SK-N-SH (cell line): ENCODE measurements at regions not wholly inside any gene's neighbourhood (a gene's known extent, or its start where the extent isn't known, plus 50 kb on each side); places are given as distances from the start of the nearest gene placed in this dataset.

Source experiments
- EP300 ChIP-seq, 2 experiments: IDR thresholded peaks; 2 replicates each; pipeline versions ENCODE4 v1.4.0 to v1.6.1; 2012; ENCODE audit warnings: borderline replicate concordance in 1 of 2, low read depth in 1 of 2, low read length in 1 of 2
- POLR2AphosphoS5 ChIP-seq: IDR thresholded peaks from 2 replicates; pipeline ENCODE4 v1.6.1; 2012; ENCODE audit warnings: low read depth, low read length
- SMC3 ChIP-seq: IDR thresholded peaks from 2 replicates; pipeline ENCODE4 v1.6.1; 2012; ENCODE audit warnings: low read depth, low read length, improper control_type of control experiment
- TF ChIP-seq, protein P1 (sequence below): fragments of 200-600 bp; sonication (generic); IDR thresholded peaks from 2 replicates; pipeline ENCODE4 v1.6.1; 2017; ENCODE audit warnings: antibody characterized with exemption, mild to moderate bottlenecking, moderate library complexity

DNA sequence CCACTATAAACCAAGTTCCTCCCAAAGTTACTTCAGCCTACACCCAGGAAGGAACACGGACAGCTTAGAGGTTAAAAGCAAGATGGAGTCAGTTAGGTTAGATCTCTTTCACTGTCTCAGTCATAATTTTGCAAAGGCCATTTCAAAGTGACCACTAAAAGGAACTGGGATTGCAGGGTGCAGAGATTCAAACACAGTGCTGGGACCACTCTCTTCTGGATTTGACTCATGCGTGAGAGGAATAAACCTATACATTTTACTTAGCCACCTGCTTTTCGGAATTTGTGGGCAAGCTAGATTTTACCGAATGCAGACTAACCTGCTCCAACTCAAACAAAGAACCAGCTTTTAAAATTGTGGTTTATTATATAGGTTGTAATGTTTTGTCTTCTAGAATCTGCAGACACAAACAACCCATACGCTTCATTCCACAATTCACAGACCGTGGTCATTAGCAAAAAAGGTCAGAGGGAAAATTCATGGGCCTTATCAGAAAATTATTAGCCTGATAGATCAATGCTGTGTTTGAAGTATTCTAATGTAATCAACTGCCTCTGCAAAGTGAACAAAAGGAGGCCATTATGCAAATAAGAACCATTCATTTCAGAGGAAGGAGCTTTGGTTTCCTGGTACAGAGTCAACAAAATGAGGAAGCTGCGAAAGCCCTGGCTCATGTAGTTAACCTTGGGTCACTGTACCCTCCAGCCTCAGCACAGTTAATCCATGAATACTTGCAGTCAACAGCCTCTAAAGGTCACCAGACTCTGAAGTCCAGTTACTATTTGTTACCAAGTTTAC, 342.7 kb upstream of the KLF6 start:
- no peak for TF ChIP-seq POLR2AphosphoS5
- TF ChIP-seq, protein P1, sequence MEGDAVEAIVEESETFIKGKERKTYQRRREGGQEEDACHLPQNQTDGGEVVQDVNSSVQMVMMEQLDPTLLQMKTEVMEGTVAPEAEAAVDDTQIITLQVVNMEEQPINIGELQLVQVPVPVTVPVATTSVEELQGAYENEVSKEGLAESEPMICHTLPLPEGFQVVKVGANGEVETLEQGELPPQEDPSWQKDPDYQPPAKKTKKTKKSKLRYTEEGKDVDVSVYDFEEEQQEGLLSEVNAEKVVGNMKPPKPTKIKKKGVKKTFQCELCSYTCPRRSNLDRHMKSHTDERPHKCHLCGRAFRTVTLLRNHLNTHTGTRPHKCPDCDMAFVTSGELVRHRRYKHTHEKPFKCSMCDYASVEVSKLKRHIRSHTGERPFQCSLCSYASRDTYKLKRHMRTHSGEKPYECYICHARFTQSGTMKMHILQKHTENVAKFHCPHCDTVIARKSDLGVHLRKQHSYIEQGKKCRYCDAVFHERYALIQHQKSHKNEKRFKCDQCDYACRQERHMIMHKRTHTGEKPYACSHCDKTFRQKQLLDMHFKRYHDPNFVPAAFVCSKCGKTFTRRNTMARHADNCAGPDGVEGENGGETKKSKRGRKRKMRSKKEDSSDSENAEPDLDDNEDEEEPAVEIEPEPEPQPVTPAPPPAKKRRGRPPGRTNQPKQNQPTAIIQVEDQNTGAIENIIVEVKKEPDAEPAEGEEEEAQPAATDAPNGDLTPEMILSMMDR = no peak
- TF ChIP-seq EP300 (IDR thresholded peaks at IDR 0.05; ENCODE audit: borderline replicate concordance in 1 of 2, low read depth in 1 of 2, low read length in 1 of 2) = no peak
- no peak for TF ChIP-seq SMC3
